Natural killer cell (primary cell): ENCODE measurements at regions not wholly inside any gene's neighbourhood (a gene's known extent, or its start where the extent isn't known, plus 50 kb on each side); places are given as distances from the start of the nearest gene placed in this dataset.

ENCODE experiments used
- ATAC-seq, 3 donors: fragments of 150-1000 bp in 2 of 3; fragments of 200-7000 bp in 1 of 3; cut with Tn5 transposase; 1 replicate in 1 of 3; 2 replicates in 2 of 3; pipeline ENCODE4 v1.10.0; 2021; ENCODE audit warnings: mild to moderate bottlenecking in 2 of 3, moderate library complexity in 2 of 3
- DNase-seq, 2 donors: peaks; one replicate each; pipeline versions ENCODE4 v3.0.0 to v3.0.0-alpha.2; 2013 to 2021; ENCODE audit warnings: mixed read lengths in 1 of 2
- H3K27ac ChIP-seq: one replicate; pipeline ENCODE4 v1.5.1; 2013; ENCODE audit warnings: mild to moderate bottlenecking, low read length
- H3K27me3 ChIP-seq: one replicate; pipeline ENCODE4 v1.6.1; 2013; ENCODE audit warnings: low read length; ENCODE audit not compliant: control insufficient read depth, insufficient read depth
- H3K36me3 ChIP-seq: one replicate; pipeline ENCODE4 v1.6.1; 2013; ENCODE audit warnings: low read length; ENCODE audit not compliant: control insufficient read depth, insufficient read depth
- H3K4me1 ChIP-seq: one replicate; pipeline ENCODE4 v1.6.1; 2013; ENCODE audit warnings: low read length; ENCODE audit not compliant: control insufficient read depth, insufficient read depth
- H3K4me3 ChIP-seq: one replicate; pipeline ENCODE4 v1.5.1; 2013; ENCODE audit warnings: low read length
- H3K9me3 ChIP-seq: one replicate; pipeline ENCODE4 v1.6.1; 2013; ENCODE audit warnings: low read length; ENCODE audit not compliant: control insufficient read depth, insufficient read depth
- H3K27ac Mint-ChIP-seq, 2 donors: one replicate each; pipeline ENCODE4 v1.8.0; 2022; ENCODE audit warnings: mild to moderate bottlenecking in 2 of 2, mixed read lengths in 2 of 2, moderate library complexity in 1 of 2
- H3K27me3 Mint-ChIP-seq, 2 donors: one replicate each; pipeline ENCODE4 v1.8.0; 2022; ENCODE audit warnings: low read depth in 2 of 2, mixed read lengths in 2 of 2
- H3K36me3 Mint-ChIP-seq: one replicate; pipeline ENCODE4 v1.8.0; 2022; ENCODE audit warnings: mixed read lengths
- H3K4me1 Mint-ChIP-seq, 2 donors: one replicate each; pipeline ENCODE4 v1.8.0; 2022; ENCODE audit warnings: mixed read lengths in 2 of 2
- H3K4me3 Mint-ChIP-seq: one replicate; pipeline ENCODE4 v1.8.0; 2022; ENCODE audit warnings: mild to moderate bottlenecking, moderate library complexity, mixed read lengths
- H3K9me3 Mint-ChIP-seq, 2 donors: one replicate each; pipeline ENCODE4 v1.8.0; 2022; ENCODE audit warnings: mixed read lengths in 2 of 2
- CTCF ChIP-seq: fragments of 200-600 bp; IDR thresholded peaks from one replicate; pipeline ENCODE4 v1.8.0; 2022; ENCODE audit warnings: antibody characterized with exemption
- WGBS: methylation state at CpG from one replicate; pipeline ENCODE4 v1.1.7; 2013; ENCODE audit warnings: missing lambda C conversion rate; ENCODE audit not compliant: insufficient coverage; 5-methylcytosine and 5-hydroxymethylcytosine counted together
- intact Hi-C: fragments of 100-400 bp; cut with micrococcal nuclease; formaldehyde crosslinking; loops from one replicate; pipeline ENCODE4 v1.14.2; 2022

GRCh38 chr6:47116086-47116485 is 74.0 kb upstream of the ADGRF1 start:
- H3K9me3 ChIP-seq = no peaks in the 10 kb centered on the region
- Mint-ChIP-seq H3K27ac (no peak overlapping the region), H3K4me1 (no peaks in the 10 kb centered on the region), H3K4me3 (no peak overlapping the region), H3K9me3 (no peaks in the 10 kb centered on the region), H3K27me3 (peaks cover 3 to 7% of the 10 kb centered on the region in 2 donors), H3K36me3 (no peaks in the 10 kb centered on the region)
- H3K27ac ChIP-seq = no peak overlapping the region
- no peak for ATAC-seq
- TF ChIP-seq CTCF = no peak
- no peaks in the 10 kb centered on the region for H3K27me3 ChIP-seq
- no CpG with 5 or more reads among the region's 2 CpGs for WGBS
- no peaks in the 10 kb centered on the region for H3K4me1 ChIP-seq
- intact Hi-C loops = no loop called here
- H3K36me3 ChIP-seq = no peaks in the 10 kb centered on the region
- H3K4me3 ChIP-seq = no peak overlapping the region
- no peak for DNase-seq

- Mint-ChIP-seq H3K36me3 (no peaks in the 10 kb centered on the region), H3K4me3 (no peak overlapping the region), H3K4me1 (no peaks in the 10 kb centered on the region), H3K27me3 (peaks cover 3 to 7% of the 10 kb centered on the region in 2 donors), H3K27ac (no peak overlapping the region), H3K9me3 (no peaks in the 10 kb centered on the region)
- no peak for TF ChIP-seq CTCF
- no peak overlapping the region for H3K4me3 ChIP-seq
- 98% methylated on average over 4 of the region's 4 CpGs for WGBS
- DNase-seq (no peak), ATAC-seq (no peak)
- intact Hi-C loops = no loop called here
- no peak overlapping the region for H3K27ac ChIP-seq
- no peaks in the 10 kb centered on the region for H3K9me3 ChIP-seq
- no peaks in the 10 kb centered on the region for H3K36me3 ChIP-seq
- no peaks in the 10 kb centered on the region for H3K4me1 ChIP-seq
- no peaks in the 10 kb centered on the region for H3K27me3 ChIP-seq
Measured at GRCh38 chr6:47114460-47114859, 72.3 kb upstream of the ADGRF1 start.

- DNase-seq (no peak), ATAC-seq (no peak)
- Mint-ChIP-seq H3K27me3 (peaks cover 3 to 7% of the 10 kb centered on the region in 2 donors), H3K36me3 (no peaks in the 10 kb centered on the region), H3K4me1 (no peaks in the 10 kb centered on the region), H3K27ac (no peak overlapping the region), H3K9me3 (no peaks in the 10 kb centered on the region), H3K4me3 (no peak overlapping the region)
- WGBS = no CpG with 5 or more reads among the region's 1 CpG
- Histone ChIP-seq H3K27me3 (no peaks in the 10 kb centered on the region), H3K27ac (no peak overlapping the region), H3K9me3 (no peaks in the 10 kb centered on the region), H3K4me3 (no peak overlapping the region), H3K4me1 (no peaks in the 10 kb centered on the region), H3K36me3 (no peaks in the 10 kb centered on the region)
- intact Hi-C loops = no loop called here
- no peak for TF ChIP-seq CTCF
Measured at GRCh38 chr6:47112317-47112716, 70.2 kb upstream of the ADGRF1 start.

- DNase-seq (no peak), ATAC-seq (no peak)
- Mint-ChIP-seq H3K4me3 (no peak overlapping the region), H3K4me1 (no peaks in the 10 kb centered on the region), H3K27me3 (peaks cover 3 to 7% of the 10 kb centered on the region in 2 donors), H3K9me3 (no peaks in the 10 kb centered on the region), H3K36me3 (no peaks in the 10 kb centered on the region), H3K27ac (no peak overlapping the region)
- no peak for TF ChIP-seq CTCF
- no CpG with 5 or more reads among the region's 1 CpG for WGBS
- no peaks in the 10 kb centered on the region for H3K9me3 ChIP-seq
- no peak overlapping the region for H3K27ac ChIP-seq
- no peaks in the 10 kb centered on the region for H3K4me1 ChIP-seq
- H3K36me3 ChIP-seq = no peaks in the 10 kb centered on the region
- no peak overlapping the region for H3K4me3 ChIP-seq
- no peaks in the 10 kb centered on the region for H3K27me3 ChIP-seq
- intact Hi-C loops = no loop called here
Measured at GRCh38 chr6:47111685-47112084, 69.6 kb upstream of the ADGRF1 start.
